NCI-H2081 treated with DMSO at 0.1 percent for 48 hours (cell line): ENCODE measurements at regions not wholly inside any gene's neighbourhood (a gene's known extent, or its start where the extent isn't known, plus 50 kb on each side); places are given as distances from the start of the nearest gene placed in this dataset.
"Not testable (repeated sequence)": the region's sequence is repeated elsewhere in the genome, so short reads cannot be mapped to it uniquely, and the experiment has no call there.

ENCODE experiments used
- DNase-seq: peaks from one replicate; lab custom pipeline; 2025; lab: John Stamatoyannopoulos, UW

- no peak for DNase-seq
Observed at GRCh38 chr3:87719060-87719459, 339.7 kb downstream of the CGGBP1 start.

DNA sequence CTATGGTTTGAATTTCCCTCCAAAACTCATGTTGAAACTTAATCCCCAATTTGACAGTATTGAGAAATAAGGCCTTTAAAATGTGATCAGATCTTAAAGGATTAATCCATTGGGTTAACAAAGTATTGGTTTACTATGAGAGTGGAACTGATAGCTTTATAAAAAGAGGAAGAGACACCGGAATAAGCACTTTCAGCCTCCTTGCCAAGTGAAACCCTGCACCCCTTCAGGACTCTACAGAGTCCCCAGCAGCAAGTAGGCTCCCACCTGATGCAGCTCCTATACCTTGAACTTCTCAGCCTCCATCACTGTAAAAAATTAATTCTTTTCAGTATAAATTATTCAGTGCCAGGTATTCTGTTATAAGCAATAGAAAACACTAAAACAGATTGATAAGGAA is 348.3 kb downstream of the CGGBP1 start:
- no peak for DNase-seq

- no peak for DNase-seq
Observed at GRCh38 chr3:87710028-87710427, 348.8 kb downstream of the CGGBP1 start.

DNA sequence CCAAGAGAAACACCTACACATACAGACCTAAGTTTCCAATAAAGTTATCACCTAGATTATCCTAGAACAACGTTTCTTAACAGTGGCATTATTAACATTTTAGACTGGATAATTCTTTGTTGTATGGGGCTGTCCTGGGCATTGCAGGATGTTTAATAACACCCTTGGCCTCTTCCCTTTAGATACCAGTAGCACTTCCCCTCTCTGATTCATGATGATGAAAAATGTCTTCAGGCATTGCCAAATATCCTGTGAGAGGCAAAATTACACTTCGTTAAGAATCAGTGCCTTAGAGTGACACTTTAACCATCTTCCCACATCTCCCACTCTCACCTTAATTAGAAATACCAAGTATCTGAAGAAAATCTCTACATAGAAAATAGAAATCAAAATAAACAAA is 352.6 kb downstream of the CGGBP1 start:
- no peak for DNase-seq

GRCh38 chr3:87702600-87702999 is 356.2 kb downstream of the CGGBP1 start:
- DNase-seq: no peak

- DNase-seq: no peak
Observed at GRCh38 chr3:87696124-87697013, 362.4 kb downstream of the CGGBP1 start.

- no peak for DNase-seq
Observed at GRCh38 chr3:87694678-87695077, 364.1 kb downstream of the CGGBP1 start.

GRCh38 chr3:87691109-87691508 is 367.7 kb downstream of the CGGBP1 start:
- no peak for DNase-seq

GRCh38 chr3:87678984-87679660 is 379.7 kb downstream of the CGGBP1 start:
- DNase-seq: not testable (repeated sequence)

DNA sequence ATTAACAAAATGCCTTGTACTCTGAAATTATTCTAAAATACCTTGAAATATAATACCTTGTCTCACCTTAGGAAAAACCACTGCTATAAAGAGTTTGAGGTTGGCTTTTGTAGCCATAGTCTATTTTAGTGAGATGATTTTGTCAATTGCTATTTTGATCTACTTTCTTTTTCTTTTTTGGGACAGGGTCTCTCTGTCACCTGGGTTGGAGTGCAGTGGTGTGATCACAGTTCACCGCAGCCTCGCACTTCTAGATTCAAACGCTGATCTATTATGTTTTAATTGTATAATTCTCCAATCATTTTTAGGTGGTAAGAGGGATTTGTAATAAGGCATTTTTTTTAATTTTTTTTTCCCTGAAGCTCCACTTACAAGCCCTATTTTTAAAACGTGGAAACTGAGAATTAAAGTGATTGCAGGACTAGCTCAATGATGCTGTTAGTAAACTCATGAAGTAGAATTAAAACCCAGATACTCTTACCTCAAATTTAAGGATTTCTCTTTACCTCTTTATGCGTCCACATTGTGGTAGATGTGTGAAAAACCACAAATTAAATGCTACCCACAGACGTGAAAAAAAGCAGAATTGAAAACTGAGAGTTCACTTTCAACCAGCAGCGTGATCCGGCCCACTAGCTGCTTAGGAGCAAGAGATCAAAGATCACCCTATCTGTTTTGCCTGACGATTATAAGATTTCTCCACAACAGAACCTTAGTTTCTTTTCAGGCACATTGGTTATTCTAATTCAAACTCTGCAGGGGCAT is 384.2 kb downstream of the CGGBP1 start:
- no peak for DNase-seq

- DNase-seq: no peak
Observed at GRCh38 chr3:87673132-87673531, 385.7 kb downstream of the CGGBP1 start.

DNA sequence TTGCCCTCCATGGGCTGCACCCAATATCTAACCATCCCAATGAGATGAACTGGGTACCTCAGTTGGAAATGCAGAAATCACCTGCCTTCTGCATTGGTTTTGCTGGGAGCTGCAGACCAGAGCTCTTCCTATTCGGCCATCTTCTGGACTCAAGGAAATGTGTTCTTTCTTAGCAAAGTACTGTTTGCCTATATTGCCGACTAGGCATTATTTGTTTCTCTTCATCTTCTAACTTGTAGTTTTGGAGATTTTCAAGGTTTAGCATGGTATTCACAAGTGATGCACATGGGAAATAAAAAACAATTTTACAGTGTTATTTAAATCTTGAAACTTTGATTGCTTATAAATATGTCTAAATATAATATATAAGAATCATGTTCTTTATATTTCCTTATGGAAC is 377.8 kb upstream of the POU1F1 start:
- no peak for DNase-seq

DNA sequence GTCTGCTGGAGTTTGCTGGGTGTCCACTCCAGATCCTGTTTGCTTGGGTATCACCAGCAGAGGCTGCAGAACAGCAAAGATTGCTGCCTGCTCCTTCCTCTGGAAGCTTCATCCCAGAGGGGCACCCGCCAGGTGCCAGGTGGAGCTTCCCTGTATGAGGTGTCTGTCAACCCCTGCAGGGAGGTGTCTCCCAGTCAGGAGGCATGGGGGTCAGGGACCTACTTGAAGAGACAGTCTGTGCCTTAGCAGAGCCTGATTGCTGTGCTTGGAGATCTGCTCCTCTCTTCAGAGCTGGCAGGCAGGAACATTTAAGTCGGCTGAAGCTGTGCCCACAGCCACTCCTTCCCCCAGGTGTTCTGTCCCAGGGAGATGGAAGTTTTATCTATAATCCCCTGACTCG is 376.8 kb upstream of the POU1F1 start:
- DNase-seq: not testable (repeated sequence)

GRCh38 chr3:87634426-87634825 is 358.0 kb upstream of the POU1F1 start:
- DNase-seq: no peak

DNA sequence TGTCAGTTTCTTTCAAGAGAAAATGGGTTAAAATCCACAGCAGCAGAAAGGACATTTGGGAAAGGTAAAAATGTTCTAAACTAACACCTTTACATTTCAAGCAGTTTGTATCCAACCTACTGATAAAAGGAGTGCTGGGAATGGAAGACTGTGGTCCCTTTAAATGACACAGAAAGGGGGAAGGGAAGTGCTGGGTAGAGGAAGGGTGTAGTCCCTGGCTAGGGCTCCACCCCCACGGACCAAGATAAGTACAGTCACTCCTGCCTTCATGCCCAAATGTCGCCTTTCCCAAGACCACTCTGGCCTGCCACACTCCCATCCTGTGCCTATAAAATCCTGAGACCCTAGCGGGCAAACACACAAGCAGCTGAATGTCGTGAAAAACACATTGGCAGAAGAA is 350.9 kb upstream of the POU1F1 start:
- DNase-seq: no peak

DNA sequence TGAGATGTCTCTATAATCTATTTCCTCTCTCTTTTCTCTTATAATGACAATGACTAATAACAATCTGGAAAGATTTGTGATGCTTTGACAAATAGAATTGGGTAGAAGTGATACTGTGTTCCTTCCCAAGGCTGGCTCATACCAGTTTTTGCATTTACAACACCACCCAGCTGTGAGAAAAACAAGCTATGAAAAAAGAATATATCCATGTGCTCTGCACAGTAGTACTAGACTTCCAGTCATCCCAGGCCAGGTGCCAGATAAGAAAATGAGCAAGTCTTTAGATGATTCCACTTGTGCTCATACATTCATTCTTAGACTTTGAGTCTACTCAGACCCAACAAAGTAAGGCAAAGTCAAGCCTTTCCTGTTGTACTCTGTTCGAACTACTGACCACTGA is 350.2 kb upstream of the POU1F1 start:
- no peak for DNase-seq

GRCh38 chr3:87625876-87626275 is 349.5 kb upstream of the POU1F1 start:
- no peak for DNase-seq

GRCh38 chr3:87624860-87625259 is 348.5 kb upstream of the POU1F1 start:
- DNase-seq: no peak

DNA sequence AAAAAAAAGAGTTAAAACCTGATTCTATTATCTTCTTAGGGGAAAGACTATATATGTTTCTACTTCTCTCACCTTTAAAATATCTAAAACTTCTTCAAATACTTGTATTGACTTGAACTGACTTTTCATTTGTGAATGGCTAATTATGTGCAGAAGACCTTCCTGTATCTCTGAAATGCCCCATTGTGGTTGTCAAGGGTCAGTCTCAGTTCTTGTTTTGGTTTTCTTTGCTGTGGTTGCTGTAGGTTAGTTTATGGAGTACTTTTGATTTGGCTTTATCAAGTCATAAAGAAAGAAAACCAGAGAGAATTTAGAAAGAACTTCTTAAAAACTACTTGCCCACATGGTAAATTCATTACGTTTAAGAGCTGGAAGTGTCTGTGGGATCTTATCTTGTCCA is 345.3 kb upstream of the POU1F1 start:
- no peak for DNase-seq

DNA sequence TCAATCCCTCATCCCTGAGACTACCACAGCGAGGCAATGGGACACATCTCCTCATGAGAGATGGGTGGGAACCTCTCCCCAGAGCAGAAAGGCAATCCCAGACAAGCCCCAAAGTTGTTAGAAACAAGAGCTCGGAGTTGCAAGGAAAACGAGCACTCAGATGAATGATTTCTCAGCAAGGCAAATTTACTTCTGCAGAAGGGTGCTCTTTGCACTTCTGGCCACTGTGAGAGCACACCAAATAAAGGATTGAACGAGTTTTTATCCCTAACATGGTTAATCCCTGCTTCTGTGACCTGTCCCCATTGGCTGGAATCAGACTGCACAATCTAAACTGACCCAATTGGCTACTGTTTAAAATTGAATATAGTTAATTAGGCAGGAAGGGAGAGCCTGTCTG is 339.1 kb upstream of the POU1F1 start:
- no peak for DNase-seq

GRCh38 chr3:87614998-87615397 is 338.6 kb upstream of the POU1F1 start:
- no peak for DNase-seq

DNA sequence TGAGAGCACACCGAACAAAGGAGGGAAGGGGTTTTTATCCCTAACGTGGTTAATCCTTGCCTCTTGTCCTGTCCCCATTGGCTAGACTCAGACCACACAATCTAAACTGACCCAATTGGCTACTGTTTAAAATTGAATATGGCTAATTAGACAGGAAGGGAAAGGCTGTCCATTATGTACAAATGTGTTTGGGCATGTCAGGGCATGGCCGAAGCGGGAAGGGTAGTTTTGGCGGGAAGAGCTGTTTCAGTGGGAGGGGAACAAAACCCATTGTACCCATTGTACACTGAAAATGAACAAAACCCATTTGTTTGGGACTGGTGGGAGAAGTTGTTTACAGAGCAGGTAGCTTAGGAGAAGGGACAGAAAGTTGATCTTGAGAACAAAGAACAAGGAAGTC is 330.9 kb upstream of the POU1F1 start:
- DNase-seq: no peak

DNA sequence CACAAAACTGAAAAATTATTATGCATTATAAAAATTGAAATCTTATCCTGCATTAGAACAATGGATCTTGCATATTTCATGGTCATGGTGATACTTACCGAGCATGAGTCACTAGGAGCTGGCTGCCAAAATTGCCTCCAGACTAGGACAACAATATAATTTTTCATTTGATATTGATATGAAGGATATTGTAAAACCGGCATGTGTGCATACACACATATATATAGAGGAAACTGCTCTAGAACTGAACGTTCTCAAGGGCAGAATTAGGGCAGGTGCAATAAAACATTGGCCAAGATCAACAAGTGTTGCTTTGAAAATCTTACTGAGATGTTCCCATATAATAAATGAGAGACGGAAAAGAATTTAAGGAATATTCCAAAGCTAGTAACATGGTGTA is 319.4 kb upstream of the POU1F1 start:
- DNase-seq: no peak
